H1 (cell line): ENCODE measurements at regions not wholly inside any gene's neighbourhood (a gene's known extent, or its start where the extent isn't known, plus 50 kb on each side); places are given as distances from the start of the nearest gene placed in this dataset.

Source experiments
- EP300 ChIP-seq, 2 experiments: IDR thresholded peaks; 1 replicate in 1 of 2; 2 replicates in 1 of 2; pipeline ENCODE4 v1.6.1; 2011 to 2012; ENCODE audit warnings: low read depth in 2 of 2, low read length in 2 of 2, mild to moderate bottlenecking in 2 of 2, borderline replicate concordance in 1 of 2, inconsistent platforms in 1 of 2, moderate library complexity in 1 of 2
- NRF1 ChIP-seq: IDR thresholded peaks from 2 replicates; pipeline ENCODE4 v1.6.1; 2011; ENCODE audit warnings: mild to moderate bottlenecking, low read depth, low read length, improper control_type of control experiment
- TAF1 ChIP-seq: IDR thresholded peaks from 2 replicates; pipeline ENCODE4 v1.6.1; 2011; ENCODE audit warnings: mild to moderate bottlenecking, low read depth, low read length
- TEAD4 ChIP-seq: IDR thresholded peaks from 2 replicates; pipeline ENCODE4 v1.6.1; 2012; ENCODE audit warnings: low read depth, low read length, inconsistent platforms, mixed read lengths
- TF ChIP-seq, protein P1 (sequence below): fragments of 300-600 bp; sonication (generic); IDR thresholded peaks from 2 replicates; pipeline ENCODE4 v1.7.1; 2012; ENCODE audit warnings: low read length, moderate library complexity, mild to moderate bottlenecking, inconsistent platforms; ENCODE audit not compliant: insufficient replicate concordance

GRCh38 chr7:106768324-106768751 lies 96.7 kb upstream of the PIK3CG start (continued):
- TF ChIP-seq, protein P1, sequence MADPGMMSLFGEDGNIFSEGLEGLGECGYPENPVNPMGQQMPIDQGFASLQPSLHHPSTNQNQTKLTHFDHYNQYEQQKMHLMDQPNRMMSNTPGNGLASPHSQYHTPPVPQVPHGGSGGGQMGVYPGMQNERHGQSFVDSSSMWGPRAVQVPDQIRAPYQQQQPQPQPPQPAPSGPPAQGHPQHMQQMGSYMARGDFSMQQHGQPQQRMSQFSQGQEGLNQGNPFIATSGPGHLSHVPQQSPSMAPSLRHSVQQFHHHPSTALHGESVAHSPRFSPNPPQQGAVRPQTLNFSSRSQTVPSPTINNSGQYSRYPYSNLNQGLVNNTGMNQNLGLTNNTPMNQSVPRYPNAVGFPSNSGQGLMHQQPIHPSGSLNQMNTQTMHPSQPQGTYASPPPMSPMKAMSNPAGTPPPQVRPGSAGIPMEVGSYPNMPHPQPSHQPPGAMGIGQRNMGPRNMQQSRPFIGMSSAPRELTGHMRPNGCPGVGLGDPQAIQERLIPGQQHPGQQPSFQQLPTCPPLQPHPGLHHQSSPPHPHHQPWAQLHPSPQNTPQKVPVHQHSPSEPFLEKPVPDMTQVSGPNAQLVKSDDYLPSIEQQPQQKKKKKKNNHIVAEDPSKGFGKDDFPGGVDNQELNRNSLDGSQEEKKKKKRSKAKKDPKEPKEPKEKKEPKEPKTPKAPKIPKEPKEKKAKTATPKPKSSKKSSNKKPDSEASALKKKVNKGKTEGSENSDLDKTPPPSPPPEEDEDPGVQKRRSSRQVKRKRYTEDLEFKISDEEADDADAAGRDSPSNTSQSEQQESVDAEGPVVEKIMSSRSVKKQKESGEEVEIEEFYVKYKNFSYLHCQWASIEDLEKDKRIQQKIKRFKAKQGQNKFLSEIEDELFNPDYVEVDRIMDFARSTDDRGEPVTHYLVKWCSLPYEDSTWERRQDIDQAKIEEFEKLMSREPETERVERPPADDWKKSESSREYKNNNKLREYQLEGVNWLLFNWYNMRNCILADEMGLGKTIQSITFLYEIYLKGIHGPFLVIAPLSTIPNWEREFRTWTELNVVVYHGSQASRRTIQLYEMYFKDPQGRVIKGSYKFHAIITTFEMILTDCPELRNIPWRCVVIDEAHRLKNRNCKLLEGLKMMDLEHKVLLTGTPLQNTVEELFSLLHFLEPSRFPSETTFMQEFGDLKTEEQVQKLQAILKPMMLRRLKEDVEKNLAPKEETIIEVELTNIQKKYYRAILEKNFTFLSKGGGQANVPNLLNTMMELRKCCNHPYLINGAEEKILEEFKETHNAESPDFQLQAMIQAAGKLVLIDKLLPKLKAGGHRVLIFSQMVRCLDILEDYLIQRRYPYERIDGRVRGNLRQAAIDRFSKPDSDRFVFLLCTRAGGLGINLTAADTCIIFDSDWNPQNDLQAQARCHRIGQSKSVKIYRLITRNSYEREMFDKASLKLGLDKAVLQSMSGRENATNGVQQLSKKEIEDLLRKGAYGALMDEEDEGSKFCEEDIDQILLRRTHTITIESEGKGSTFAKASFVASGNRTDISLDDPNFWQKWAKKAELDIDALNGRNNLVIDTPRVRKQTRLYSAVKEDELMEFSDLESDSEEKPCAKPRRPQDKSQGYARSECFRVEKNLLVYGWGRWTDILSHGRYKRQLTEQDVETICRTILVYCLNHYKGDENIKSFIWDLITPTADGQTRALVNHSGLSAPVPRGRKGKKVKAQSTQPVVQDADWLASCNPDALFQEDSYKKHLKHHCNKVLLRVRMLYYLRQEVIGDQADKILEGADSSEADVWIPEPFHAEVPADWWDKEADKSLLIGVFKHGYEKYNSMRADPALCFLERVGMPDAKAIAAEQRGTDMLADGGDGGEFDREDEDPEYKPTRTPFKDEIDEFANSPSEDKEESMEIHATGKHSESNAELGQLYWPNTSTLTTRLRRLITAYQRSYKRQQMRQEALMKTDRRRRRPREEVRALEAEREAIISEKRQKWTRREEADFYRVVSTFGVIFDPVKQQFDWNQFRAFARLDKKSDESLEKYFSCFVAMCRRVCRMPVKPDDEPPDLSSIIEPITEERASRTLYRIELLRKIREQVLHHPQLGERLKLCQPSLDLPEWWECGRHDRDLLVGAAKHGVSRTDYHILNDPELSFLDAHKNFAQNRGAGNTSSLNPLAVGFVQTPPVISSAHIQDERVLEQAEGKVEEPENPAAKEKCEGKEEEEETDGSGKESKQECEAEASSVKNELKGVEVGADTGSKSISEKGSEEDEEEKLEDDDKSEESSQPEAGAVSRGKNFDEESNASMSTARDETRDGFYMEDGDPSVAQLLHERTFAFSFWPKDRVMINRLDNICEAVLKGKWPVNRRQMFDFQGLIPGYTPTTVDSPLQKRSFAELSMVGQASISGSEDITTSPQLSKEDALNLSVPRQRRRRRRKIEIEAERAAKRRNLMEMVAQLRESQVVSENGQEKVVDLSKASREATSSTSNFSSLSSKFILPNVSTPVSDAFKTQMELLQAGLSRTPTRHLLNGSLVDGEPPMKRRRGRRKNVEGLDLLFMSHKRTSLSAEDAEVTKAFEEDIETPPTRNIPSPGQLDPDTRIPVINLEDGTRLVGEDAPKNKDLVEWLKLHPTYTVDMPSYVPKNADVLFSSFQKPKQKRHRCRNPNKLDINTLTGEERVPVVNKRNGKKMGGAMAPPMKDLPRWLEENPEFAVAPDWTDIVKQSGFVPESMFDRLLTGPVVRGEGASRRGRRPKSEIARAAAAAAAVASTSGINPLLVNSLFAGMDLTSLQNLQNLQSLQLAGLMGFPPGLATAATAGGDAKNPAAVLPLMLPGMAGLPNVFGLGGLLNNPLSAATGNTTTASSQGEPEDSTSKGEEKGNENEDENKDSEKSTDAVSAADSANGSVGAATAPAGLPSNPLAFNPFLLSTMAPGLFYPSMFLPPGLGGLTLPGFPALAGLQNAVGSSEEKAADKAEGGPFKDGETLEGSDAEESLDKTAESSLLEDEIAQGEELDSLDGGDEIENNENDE = no peak
- no peak for TF ChIP-seq EP300 (IDR thresholded peaks at IDR 0.05; ENCODE audit: borderline replicate concordance in 1 of 2, low read depth in 2 of 2, low read length in 2 of 2)
- TF ChIP-seq TAF1 = no peak
- no peak for TF ChIP-seq TEAD4
- no peak for TF ChIP-seq NRF1
